GM21515 (cell line): ENCODE measurements at regions not wholly inside any gene's neighbourhood (a gene's known extent, or its start where the extent isn't known, plus 50 kb on each side); places are given as distances from the start of the nearest gene placed in this dataset.
"Not testable (repeated sequence)": the region's sequence is repeated elsewhere in the genome, so short reads cannot be mapped to it uniquely, and the experiment has no call there.

Experiments used
- ATAC-seq: cut with Tn5 transposase; IDR thresholded peaks from one replicate; pipeline ENCODE4 v1.9.1; 2021; ENCODE audit not compliant: unreplicated experiment

DNA sequence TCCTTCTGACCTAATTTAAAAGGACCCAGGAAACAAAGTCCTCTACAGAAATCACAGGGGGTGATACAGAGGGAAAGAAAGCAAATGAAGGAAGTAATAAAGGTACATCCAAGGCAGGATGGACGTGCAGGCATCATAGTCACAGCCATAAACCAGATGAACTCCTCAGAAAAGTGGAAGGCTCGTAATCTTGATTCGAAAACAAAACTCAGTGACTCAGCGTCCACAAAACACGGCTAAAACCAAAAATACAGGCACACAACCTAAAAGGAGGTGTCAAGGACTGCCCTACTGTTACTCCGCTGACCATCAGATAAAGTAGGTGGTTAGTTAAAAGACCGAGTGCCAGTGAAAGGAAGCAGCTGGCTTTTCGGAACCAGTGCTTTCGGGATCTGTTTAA lies 81.5 kb downstream of the TRIM69 start:
- not testable (repeated sequence) for ATAC-seq

DNA sequence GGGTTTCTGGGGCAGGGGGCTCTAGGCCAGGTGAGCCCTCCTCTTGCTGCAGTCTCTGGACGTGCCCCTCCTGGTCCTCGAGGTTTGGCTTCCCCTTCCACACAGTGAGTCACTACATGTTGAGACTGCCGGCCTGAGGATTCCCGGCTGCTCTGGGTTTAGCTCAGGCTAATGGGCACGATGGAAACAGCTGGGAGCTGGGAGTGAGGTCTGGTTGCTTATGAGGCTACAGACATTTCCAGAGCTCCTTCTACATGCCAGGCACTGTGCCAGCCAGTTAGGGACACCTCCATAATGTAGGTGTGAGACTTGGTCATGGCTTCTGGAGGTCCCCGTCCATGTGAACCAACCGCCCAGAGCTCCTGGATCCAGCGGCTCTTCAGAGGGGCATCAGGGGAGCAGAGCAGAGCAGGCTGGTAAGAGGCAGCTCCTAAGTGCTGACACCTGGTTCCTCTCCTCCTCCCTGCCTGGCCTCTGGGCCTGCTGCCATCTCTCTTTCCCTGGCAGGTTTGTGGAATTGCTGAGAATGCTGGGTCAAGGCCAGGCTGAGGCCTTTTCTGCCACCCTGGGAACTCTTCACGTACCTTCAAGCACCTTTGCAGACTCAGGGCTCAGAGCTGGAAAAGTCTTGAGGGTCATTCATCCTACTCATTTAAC lies 83.1 kb downstream of the TRIM69 start:
- ATAC-seq: not testable (repeated sequence)

GRCh38 chr15:44820535-44820934 lies 84.2 kb downstream of the TRIM69 start:
- ATAC-seq: not testable (repeated sequence)

- ATAC-seq: not testable (repeated sequence)
These were observed 84.6 kb downstream of the TRIM69 start for GRCh38 chr15:44820967-44821366.

DNA sequence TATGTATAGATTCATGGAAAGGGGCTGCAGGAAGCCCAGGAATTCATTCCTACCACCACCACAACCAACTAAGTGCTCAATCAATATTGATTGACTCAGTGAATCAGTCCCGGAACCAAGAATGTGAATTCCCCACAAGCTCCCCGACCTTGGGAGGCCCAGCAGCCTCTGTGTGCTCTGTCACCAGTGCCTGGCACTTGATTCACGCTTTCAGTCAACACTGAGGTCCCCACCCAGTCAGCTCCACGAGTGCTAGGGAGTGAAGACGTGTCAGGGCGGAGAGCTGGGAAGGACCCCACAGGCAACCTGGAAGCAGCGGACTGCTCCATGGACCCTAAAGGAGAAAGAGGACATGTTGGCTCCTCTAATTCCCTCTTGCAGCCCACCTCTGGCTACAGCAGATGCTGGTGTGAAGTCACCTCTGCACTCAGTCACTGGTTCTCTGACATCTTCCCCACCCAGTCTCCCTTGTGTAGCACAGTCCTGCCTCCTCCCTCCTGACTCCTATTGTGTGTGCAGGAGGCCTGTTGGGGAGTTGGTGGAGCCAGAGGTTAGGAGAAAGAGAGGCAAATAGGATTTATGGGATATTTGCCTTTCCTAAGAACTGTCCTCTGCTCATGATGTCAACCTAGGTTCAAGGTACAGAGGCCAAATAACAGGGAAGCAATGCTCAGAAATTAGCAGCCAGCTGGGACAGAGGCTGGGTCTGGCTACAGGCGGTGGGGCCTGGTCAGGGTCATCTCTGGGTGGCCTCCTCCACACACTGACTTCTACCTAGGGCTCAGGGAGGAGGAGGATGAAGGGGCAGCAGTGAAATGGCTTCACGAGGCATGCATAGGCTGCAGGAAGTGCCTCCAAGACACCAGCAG lies 88.2 kb downstream of the TRIM69 start:
- ATAC-seq: not testable (repeated sequence)

GRCh38 chr15:44826583-44826982 lies 90.3 kb downstream of the TRIM69 start:
- ATAC-seq: not testable (repeated sequence)

GRCh38 chr15:44828229-44828914 lies 92.0 kb downstream of the TRIM69 start:
- not testable (repeated sequence) for ATAC-seq

GRCh38 chr15:44829150-44829549 lies 92.8 kb downstream of the TRIM69 start:
- ATAC-seq: not testable (repeated sequence)

GRCh38 chr15:44830692-44831408 lies 94.5 kb downstream of the TRIM69 start:
- ATAC-seq: not testable (repeated sequence)

- ATAC-seq: not testable (repeated sequence)
These were observed 95.0 kb downstream of the TRIM69 start for GRCh38 chr15:44831409-44831741.

- not testable (repeated sequence) for ATAC-seq
These were observed 95.8 kb downstream of the TRIM69 start for GRCh38 chr15:44832133-44832532.

DNA sequence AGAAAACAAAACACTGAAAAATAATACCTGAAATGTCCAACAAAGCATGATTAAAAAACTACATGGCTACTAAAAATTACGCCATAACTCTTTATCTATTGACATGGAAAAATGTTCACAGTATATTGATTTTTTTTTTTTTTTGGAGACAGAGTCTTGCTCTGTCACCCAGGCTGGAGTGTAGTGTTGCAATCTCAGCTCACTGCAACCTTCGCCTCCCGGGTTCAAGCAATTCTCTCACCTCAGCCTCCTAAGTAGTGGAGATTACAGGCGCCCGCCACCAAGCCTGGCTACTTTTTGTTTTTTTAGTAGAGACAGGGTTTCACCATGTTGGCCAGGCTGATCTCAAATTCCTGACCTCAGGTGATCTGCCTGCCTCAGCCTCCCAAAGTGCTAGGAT lies 96.8 kb downstream of the TRIM69 start:
- not testable (repeated sequence) for ATAC-seq

- not testable (repeated sequence) for ATAC-seq
These were observed 97.4 kb downstream of the TRIM69 start for GRCh38 chr15:44833761-44834160.

DNA sequence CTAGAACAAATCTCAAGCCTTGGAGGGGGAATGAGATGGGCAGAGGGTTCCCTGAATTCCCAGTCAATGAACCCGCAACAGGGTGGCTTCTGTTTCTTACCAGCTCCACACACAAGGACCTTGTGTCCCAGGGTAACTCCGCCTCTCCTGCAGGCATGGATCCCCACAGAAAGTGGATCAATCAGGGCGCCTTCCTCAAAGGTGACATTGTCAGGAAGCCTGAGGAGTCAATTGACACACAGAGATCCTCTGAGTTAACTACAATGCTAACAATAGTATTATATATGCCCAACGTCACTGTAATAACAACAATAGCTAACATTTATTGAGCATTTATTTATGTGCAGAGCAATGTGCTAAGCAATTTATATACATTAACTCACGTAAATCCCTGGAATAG lies 98.8 kb downstream of the TRIM69 start:
- ATAC-seq: not testable (repeated sequence)

DNA sequence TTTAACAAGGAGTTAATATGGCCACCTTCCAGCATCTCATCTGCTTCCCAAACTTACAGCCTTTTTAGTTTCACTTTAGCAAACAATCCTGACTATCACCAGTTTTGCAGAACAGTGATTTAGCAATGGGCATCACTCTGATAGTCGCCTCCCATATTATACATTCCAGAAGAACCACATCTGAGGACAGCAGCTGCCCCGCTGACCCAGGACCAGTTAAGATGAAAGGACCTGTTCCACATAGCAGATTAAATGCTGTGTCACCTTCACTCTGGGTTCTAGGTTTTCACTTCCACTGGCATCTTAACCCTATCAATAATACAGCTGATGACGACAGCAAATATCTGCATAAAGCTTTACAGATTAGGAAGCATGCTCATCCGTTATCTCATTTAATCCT lies 99.8 kb downstream of the TRIM69 start:
- no peak for ATAC-seq

DNA sequence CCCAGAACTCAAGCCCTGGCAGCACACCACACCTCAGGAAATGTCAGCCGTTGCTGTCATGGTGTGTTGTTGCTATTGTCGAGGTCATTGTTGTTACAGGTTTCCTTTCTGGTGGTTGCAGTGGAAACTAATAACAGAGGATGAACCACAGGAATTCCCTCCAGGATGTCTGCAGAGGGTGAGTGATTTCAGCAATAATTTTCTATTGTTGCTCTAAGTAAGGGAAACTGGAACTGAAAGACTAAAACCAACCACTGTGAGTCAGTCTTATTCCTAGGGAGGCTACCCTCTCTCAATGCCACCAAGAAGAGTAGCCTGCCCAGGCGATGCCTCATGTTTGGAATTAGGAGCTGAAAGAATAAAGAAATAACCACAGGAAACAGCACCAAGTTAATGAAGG lies 102.6 kb downstream of the TRIM69 start:
- not testable (repeated sequence) for ATAC-seq

- ATAC-seq: not testable (repeated sequence)
These were observed 105.4 kb downstream of the TRIM69 start for GRCh38 chr15:44841762-44842161.

GRCh38 chr15:44842883-44843282 lies 106.6 kb downstream of the TRIM69 start:
- ATAC-seq: not testable (repeated sequence)

DNA sequence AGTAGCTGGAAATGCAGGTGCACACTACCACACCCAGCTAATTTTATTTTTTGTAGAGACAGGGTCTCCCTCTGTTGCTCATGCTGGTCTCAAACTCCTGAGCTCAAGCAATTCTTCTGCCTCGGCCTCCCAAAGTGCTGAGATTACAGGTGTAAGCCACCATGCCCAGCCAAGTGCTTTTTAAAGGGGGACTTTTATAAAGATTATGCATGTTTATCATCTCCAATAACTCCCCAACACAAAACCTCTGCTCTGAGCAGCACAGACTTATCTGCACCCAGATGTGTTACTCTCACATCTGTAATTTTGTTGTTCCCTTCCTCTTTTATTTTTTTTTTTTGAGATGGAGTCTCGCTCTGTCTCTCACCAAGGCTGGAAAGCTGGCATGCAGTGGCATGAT lies 108.6 kb downstream of the TRIM69 start:
- not testable (repeated sequence) for ATAC-seq

GRCh38 chr15:44846156-44846555 lies 109.8 kb downstream of the TRIM69 start:
- not testable (repeated sequence) for ATAC-seq

GRCh38 chr15:44847555-44847954 lies 108.9 kb upstream of the TERB2 start:
- not testable (repeated sequence) for ATAC-seq
